ENCODE measurements at regions not wholly inside any gene's neighbourhood (a gene's known extent, or its start where the extent isn't known, plus 50 kb on each side); places are given as distances from the start of the nearest gene placed in this dataset.

DNA sequence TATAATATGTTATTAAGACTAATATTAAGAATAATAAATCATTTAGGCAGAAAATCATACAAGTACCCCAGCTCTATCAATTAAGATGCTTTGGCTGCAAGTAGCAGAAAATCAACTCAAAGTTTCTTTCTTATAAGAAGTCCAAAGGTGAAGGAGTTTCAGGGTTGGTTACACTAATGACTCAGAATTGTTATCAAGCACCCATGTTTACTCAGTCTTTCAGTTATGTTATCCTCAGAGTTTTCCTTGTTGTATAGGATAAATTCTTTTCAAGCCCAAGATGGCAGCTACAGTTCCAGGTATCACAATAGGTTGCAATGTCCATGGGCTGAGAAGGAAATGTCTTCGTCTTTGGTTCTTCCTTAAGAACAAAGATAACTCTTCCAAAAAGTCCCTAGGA is 163.6 kb downstream of the TNFSF18 start:
- Histone ChIP-seq H2BK12ac (ENCODE audit: low read depth, low read length) (no peak overlapping the region), H3K56ac (replicated peaks; ENCODE audit: insufficient read length, low read depth, low read length) (no peak overlapping the region), H4K20me1 (replicated peaks in 1 of 2; ENCODE audit: control insufficient read depth in 1 of 2, insufficient read depth in 2 of 2, low read length in 2 of 2) (no peaks in the 10 kb centered on the region), H3K14ac (ENCODE audit: insufficient read length) (no peak overlapping the region), H3K18ac (ENCODE audit: extremely low read depth, low read length) (no peak overlapping the region), H3K27ac (ENCODE audit: low read depth, low read length) (no peak overlapping the region), H3K4me2 (ENCODE audit: insufficient read depth in 1 of 2, low read depth in 2 of 2, low read length in 2 of 2) (no peak overlapping the region), H4K91ac (replicated peaks; ENCODE audit: insufficient read length, low read length) (no peak overlapping the region), H2BK20ac (ENCODE audit: low read length) (no peak overlapping the region), H2AFZ (ENCODE audit: low read length) (no peak overlapping the region), H3K79me2 (ENCODE audit: control insufficient read depth in 1 of 2, insufficient read depth in 2 of 2, low read length in 2 of 2) (no peaks in the 10 kb centered on the region), H2BK5ac (ENCODE audit: low read depth, low read length) (no peak overlapping the region), H3K79me1 (ENCODE audit: low read depth, low read length) (no peaks in the 10 kb centered on the region), H3K23ac (ENCODE audit: insufficient read length) (no peak overlapping the region), H3K23me2 (ENCODE audit: low read depth, low read length) (no peaks in the 10 kb centered on the region), H3K36me3 (ENCODE audit: control insufficient read depth in 2 of 4, insufficient read depth in 4 of 4, low read length in 3 of 4) (no peaks in the 10 kb centered on the region), H3K4me1 (replicated peaks in 1 of 4; ENCODE audit: control insufficient read depth in 3 of 4, insufficient read depth in 4 of 4, low read length in 3 of 4) (peaks cover 0 to 2% (median 0%) of the 10 kb centered on the region in 4 experiments; a peak in 2 of 7 replicates), H3K4me3 (ENCODE audit: extremely low read depth in 1 of 4, insufficient read depth in 2 of 4, low read depth in 3 of 4, low read length in 4 of 4) (no peak overlapping the region), H2BK15ac (ENCODE audit: low read length) (no peak overlapping the region), H3K9me3 (ENCODE audit: insufficient read depth in 2 of 2, low read depth in 1 of 2, low read length in 1 of 2) (no peaks in the 10 kb centered on the region), H3K4ac (replicated peaks; ENCODE audit: insufficient read length, low read depth, low read length) (no peak overlapping the region), H3K27me3 (replicated peaks in 1 of 4; ENCODE audit: control insufficient read depth in 3 of 4, extremely low read depth in 1 of 4, insufficient read depth in 3 of 4, low read length in 3 of 4) (no peaks in the 10 kb centered on the region), H2AK5ac (ENCODE audit: low read depth, low read length) (no peak overlapping the region), H3K9ac (replicated peaks in 1 of 4; ENCODE audit: extremely low read depth in 1 of 4, low read depth in 3 of 4, low read length in 3 of 4) (no peak overlapping the region), H4K8ac (ENCODE audit: extremely low read depth, insufficient read depth, low read length) (no peak overlapping the region), H4K5ac (ENCODE audit: insufficient read length, low read depth, low read length) (no peak overlapping the region), H2BK120ac (replicated peaks; ENCODE audit: low read depth, low read length) (no peak overlapping the region)
- FAIRE-seq (no peak), DNase-seq (ENCODE audit: low read depth in 1 of 2, low spot score in 2 of 2) (no peak)
- ChIA-PET CTCF (ENCODE audit: partially characterized antibody) (interaction anchor here (0.9 kb wide), 1 partner anchor 31 kb away, joined by 4 read pairs; no protein-coding TSS in a partner anchor), POLR2A (ENCODE audit: partially characterized antibody) (interaction anchor here (0.5 kb wide), 1 partner anchor 134 kb away, joined by 3 read pairs; no protein-coding TSS in a partner anchor)
- WGBS, 2 experiments (ENCODE audit: extremely low coverage in 1 of 2, insufficient coverage in 1 of 2, insufficient read length in 1 of 2, insufficient replicate concordance in 2 of 2, low coverage in 1 of 2, low lambda C conversion rate in 2 of 2, missing lambda C conversion rate in 1 of 2) = 92% methylated on average over 1 of the region's 1 CpG; no CpG with 5 or more reads in 1 of the 2 experiments
- TF ChIP-seq MAFK (IDR thresholded peaks at IDR 0.05; ENCODE audit: low read depth, low read length) (no peak), GABPA (IDR thresholded peaks at IDR 0.05; ENCODE audit: borderline replicate concordance, insufficient read depth, low read length) (no peak), YY1 (IDR thresholded peaks at IDR 0.05; ENCODE audit: low read depth, low read length) (no peak), CBX5 (IDR thresholded peaks at IDR 0.05; ENCODE audit: low read depth, low read length) (no peak), ZNF274 (IDR thresholded peaks at IDR 0.05; ENCODE audit: borderline replicate concordance, extremely low read depth, low read length) (no peak), SIX5 (IDR thresholded peaks at IDR 0.05; ENCODE audit: low read depth, low read length) (no peak), EZH2 (IDR thresholded peaks at IDR 0.05; ENCODE audit: low read depth, low read length, severe bottlenecking) (no peak), BACH1 (IDR thresholded peaks at IDR 0.05; ENCODE audit: low read length) (no peak), KDM5A (IDR thresholded peaks at IDR 0.05; ENCODE audit: low read length) (no peak), SAP30 (IDR thresholded peaks at IDR 0.05; ENCODE audit: insufficient read depth, insufficient replicate concordance, low read length) (no peak), PHF8 (conservative IDR thresholded peaks at IDR 0.05; ENCODE audit: low read depth, low read length) (no peak), SIN3A (conservative IDR thresholded peaks at IDR 0.05 in 1 of 2, IDR thresholded peaks at IDR 0.05 in 1 of 2; ENCODE audit: low read depth in 1 of 2, low read length in 2 of 2) (no peak), SRF (IDR thresholded peaks at IDR 0.05; ENCODE audit: low read depth, low read length) (no peak)
- TF ChIP-seq, protein P1, sequence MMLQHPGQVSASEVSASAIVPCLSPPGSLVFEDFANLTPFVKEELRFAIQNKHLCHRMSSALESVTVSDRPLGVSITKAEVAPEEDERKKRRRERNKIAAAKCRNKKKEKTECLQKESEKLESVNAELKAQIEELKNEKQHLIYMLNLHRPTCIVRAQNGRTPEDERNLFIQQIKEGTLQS (IDR thresholded peaks at IDR 0.05; ENCODE audit: insufficient read depth, low read depth, low read length) = no peak

Data from H1 (cell line).